ENCODE measurements at regions not wholly inside any gene's neighbourhood (a gene's known extent, or its start where the extent isn't known, plus 50 kb on each side); places are given as distances from the start of the nearest gene placed in this dataset.

DNA sequence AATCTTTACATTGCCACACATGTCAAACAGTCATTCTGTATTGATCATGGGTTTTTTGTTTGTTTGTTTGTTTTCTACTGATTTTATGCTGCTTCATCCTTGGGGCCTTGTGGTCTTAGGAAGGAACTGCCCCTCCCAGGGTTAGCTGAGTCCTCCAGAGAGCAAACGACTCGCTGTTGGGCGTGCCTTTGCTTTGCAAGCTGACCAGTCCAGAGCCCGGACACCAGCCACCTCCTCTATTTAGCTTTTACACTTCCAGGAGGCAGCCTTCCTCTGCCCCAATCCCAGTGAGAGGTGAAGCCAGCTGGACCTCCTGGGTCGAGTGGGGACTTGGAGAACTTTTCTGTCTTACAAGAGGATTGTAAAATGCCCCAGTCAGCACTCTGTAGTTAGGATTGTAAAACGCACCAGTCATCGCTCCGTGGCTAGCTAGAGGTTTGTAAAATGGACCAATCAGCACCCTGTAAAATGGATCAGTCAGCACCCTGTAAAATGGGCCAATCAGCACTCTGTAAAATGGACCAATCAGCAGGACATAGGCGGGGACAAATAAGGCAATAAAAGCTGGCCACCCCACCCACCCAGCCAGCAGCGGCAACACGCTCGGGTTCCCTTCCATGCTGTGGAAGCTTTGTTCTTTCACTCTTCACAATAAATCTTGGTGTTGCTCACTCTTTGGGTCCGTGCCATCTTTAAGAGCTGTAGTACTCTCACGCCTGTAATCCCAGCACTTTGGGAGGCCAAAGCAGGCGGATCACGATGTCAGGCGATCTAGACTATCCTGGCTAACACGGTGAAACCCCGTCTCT, 154.4 kb downstream of the ERCC6L2 start:
- TF ChIP-seq, protein P1, sequence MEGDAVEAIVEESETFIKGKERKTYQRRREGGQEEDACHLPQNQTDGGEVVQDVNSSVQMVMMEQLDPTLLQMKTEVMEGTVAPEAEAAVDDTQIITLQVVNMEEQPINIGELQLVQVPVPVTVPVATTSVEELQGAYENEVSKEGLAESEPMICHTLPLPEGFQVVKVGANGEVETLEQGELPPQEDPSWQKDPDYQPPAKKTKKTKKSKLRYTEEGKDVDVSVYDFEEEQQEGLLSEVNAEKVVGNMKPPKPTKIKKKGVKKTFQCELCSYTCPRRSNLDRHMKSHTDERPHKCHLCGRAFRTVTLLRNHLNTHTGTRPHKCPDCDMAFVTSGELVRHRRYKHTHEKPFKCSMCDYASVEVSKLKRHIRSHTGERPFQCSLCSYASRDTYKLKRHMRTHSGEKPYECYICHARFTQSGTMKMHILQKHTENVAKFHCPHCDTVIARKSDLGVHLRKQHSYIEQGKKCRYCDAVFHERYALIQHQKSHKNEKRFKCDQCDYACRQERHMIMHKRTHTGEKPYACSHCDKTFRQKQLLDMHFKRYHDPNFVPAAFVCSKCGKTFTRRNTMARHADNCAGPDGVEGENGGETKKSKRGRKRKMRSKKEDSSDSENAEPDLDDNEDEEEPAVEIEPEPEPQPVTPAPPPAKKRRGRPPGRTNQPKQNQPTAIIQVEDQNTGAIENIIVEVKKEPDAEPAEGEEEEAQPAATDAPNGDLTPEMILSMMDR (IDR thresholded peaks at IDR 0.05), result no peak
- TF ChIP-seq EZH2 (IDR thresholded peaks at IDR 0.05) (no peak), EZH2phosphoT487 (IDR thresholded peaks at IDR 0.05) (no peak)
